Gastroesophageal sphincter (tissue), 3 donors: ENCODE measurements at regions not wholly inside any gene's neighbourhood (a gene's known extent, or its start where the extent isn't known, plus 50 kb on each side); places are given as distances from the start of the nearest gene placed in this dataset.

Source experiments
- CTCF ChIP-seq, 4 experiments: fragments of 200-600 bp in 2 of 4; fragments of 450-650 bp in 2 of 4; sonication (generic) in 1 of 4; IDR thresholded peaks; one replicate each; pipeline ENCODE4 v1.5.1; 2017 to 2019; ENCODE audit warnings: antibody characterized with exemption in 4 of 4, mild to moderate bottlenecking in 2 of 4, moderate library complexity in 2 of 4
- EP300 ChIP-seq: sonication (generic); formaldehyde crosslinking; IDR thresholded peaks from one replicate; pipeline ENCODE4 v1.6.1; 2017; ENCODE audit warnings: antibody characterized with exemption, mild to moderate bottlenecking
- POLR2A ChIP-seq, 2 donors: fragments of 450-650 bp; IDR thresholded peaks; one replicate each; pipeline ENCODE4 v1.6.1; 2017; ENCODE audit warnings: antibody characterized with exemption in 2 of 2, mild to moderate bottlenecking in 2 of 2, moderate library complexity in 1 of 2

GRCh38 chr6:28712982-28713381 lies 187.3 kb downstream of the GPX5 start:
- TF ChIP-seq EP300 = no peak
- no peak for TF ChIP-seq CTCF (IDR thresholded peaks at IDR 0.05)
- no peak for TF ChIP-seq POLR2A (IDR thresholded peaks at IDR 0.05)
